K562 (cell line): ENCODE measurements at regions not wholly inside any gene's neighbourhood (a gene's known extent, or its start where the extent isn't known, plus 50 kb on each side); places are given as distances from the start of the nearest gene placed in this dataset.

Experiments
- ATAC-seq: fragments of 200-7000 bp; cut with Tn5 transposase; 3 replicates; pipeline ENCODE4 v1.9.1; 2020; ENCODE audit warnings: moderate library complexity
- BruUV-seq: library from RNA; stranded (reverse); fragments of 400-500 nt; replicated peaks from 2 replicates; lab custom pipeline; 2021; lab: Mats Ljungman, UMichigan
- CTCF ChIA-PET: fragments of 300-600 bp; formaldehyde crosslinking; extraction: SDS; loops from one replicate; lab custom pipeline; 2021; ENCODE audit warnings: low intra/inter-chr PET ratio; lab: Yijun Ruan, JAX
- POLR2A ChIA-PET: fragments of 300-600, 350-650 bp; sonication (Branson Sonifier 250); formaldehyde crosslinking; extraction: SDS; loops from one replicate; lab custom pipeline; 2021; ENCODE audit warnings: antibody characterized with exemption, inconsistent platforms; lab: Yijun Ruan, JAX
- DNase-seq, 4 experiments: peaks; one replicate each; pipeline versions ENCODE4 v3.0.0 to v3.0.0-alpha.2; 2011 to 2018; ENCODE audit warnings: low spot score in 3 of 4, mixed read lengths in 3 of 4; ENCODE audit errors: extremely low read depth in 1 of 4
- FAIRE-seq: peaks from 2 replicates; lab custom pipeline; 2011; peaks lifted over from hg19 to GRCh38; lab: Jason Lieb, UNC
- H2AFZ ChIP-seq: 2 replicates; pipeline ENCODE4 v1.6.0; 2011; ENCODE audit warnings: low read depth, low read length, control low read depth, inconsistent platforms
- H3K27ac ChIP-seq: fragments of 200-600 bp; 3 replicates; pipeline ENCODE4 v1.8.0; 2011; ENCODE audit warnings: low read depth, mild to moderate bottlenecking, control low read depth, inconsistent platforms, low read length, moderate library complexity, mixed read lengths; ENCODE audit errors: extremely low read depth
- H3K27me3 ChIP-seq, 2 experiments: fragments of 300-600 bp in 1 of 2; 2 replicates in 1 of 2; 3 replicates in 1 of 2; pipeline versions ENCODE4 v1.6.0 to v1.8.0; 2011; ENCODE audit warnings: inconsistent platforms in 2 of 2, low read length in 2 of 2, mild to moderate bottlenecking in 1 of 2, mixed read lengths in 1 of 2, moderate library complexity in 1 of 2; ENCODE audit not compliant: control insufficient read depth in 2 of 2, insufficient read depth in 2 of 2
- H3K36me3 ChIP-seq: fragments of 300-600 bp; 3 replicates; pipeline ENCODE4 v1.8.0; 2011; ENCODE audit warnings: mild to moderate bottlenecking, low read length, inconsistent platforms; ENCODE audit not compliant: control insufficient read depth, insufficient read depth
- H3K4me1 ChIP-seq, 2 experiments: fragments of 200-600 bp in 1 of 2; replicated peaks in 1 of 2; 2 replicates in 1 of 2; 3 replicates in 1 of 2; pipeline versions ENCODE4 v1.5.1 to v1.8.0; 2011; ENCODE audit warnings: inconsistent platforms in 2 of 2, low read length in 2 of 2, mild to moderate bottlenecking in 1 of 2, mixed read lengths in 1 of 2, moderate library complexity in 1 of 2; ENCODE audit not compliant: control insufficient read depth in 2 of 2, insufficient read depth in 2 of 2
- H3K4me2 ChIP-seq: 2 replicates; pipeline ENCODE4 v1.6.1; 2011; ENCODE audit warnings: low read length, control low read depth, inconsistent platforms, mixed read lengths; ENCODE audit not compliant: insufficient read depth
- H3K4me3 ChIP-seq: fragments of 200-600 bp; sonication (generic), shearing (Covaris generic); 2 replicates; pipeline ENCODE4 v1.5.1; 2016; ENCODE audit warnings: control low read depth, inconsistent platforms
- H3K79me2 ChIP-seq: fragments of 200-600 bp; 3 replicates; pipeline ENCODE4 v1.8.0; 2011; ENCODE audit warnings: low read length, inconsistent platforms; ENCODE audit not compliant: control insufficient read depth, insufficient read depth
- H3K9ac ChIP-seq, 2 experiments: 2 replicates each; pipeline versions ENCODE4 v1.6.0 to v1.6.1; 2011; ENCODE audit warnings: low read depth in 2 of 2, low read length in 2 of 2, control low read depth in 1 of 2, inconsistent platforms in 1 of 2, mild to moderate bottlenecking in 1 of 2, mixed read lengths in 1 of 2; ENCODE audit not compliant: insufficient read depth in 1 of 2
- H3K9me1 ChIP-seq: one replicate; pipeline ENCODE4 v1.6.0; 2011; ENCODE audit warnings: inconsistent platforms, mild to moderate bottlenecking, low read length, moderate library complexity; ENCODE audit not compliant: control insufficient read depth, insufficient read depth
- H3K9me3 ChIP-seq: replicated peaks from 2 replicates; pipeline ENCODE4 v1.5.1; 2011; ENCODE audit warnings: low read depth, low read length, inconsistent platforms; ENCODE audit not compliant: control insufficient read depth, insufficient read depth
- H4K20me1 ChIP-seq: replicated peaks from 2 replicates; pipeline ENCODE4 v1.6.1; 2011; ENCODE audit warnings: low read length, inconsistent platforms, mixed read lengths; ENCODE audit not compliant: control insufficient read depth, insufficient read depth
- TCFL5 ChIP-seq: fragments of 250-450 bp; sonication (Bioruptor Pico); conservative IDR thresholded peaks from 2 replicates; pipeline ENCODE4 v1.6.1; 2021; ENCODE audit warnings: mild to moderate bottlenecking, moderate library complexity, matching md5 sums
- ZNF146 ChIP-seq: IDR thresholded peaks from one replicate; pipeline ENCODE4 v1.6.1; 2018; ENCODE audit warnings: missing compliant biosample characterization; ENCODE audit not compliant: unreplicated experiment
- ZNF318 ChIP-seq, 2 experiments: fragments of 450-650 bp; IDR thresholded peaks; 2 replicates each; pipeline ENCODE4 v1.6.1; 2016; ENCODE audit warnings: mild to moderate bottlenecking in 2 of 2, borderline replicate concordance in 1 of 2, low read depth in 1 of 2, moderate library complexity in 1 of 2
- ZNF324 ChIP-seq: fragments of 250-450 bp; sonication (Bioruptor Pico); IDR thresholded peaks from 2 replicates; pipeline ENCODE4 v1.4.0; 2020; ENCODE audit warnings: mild to moderate bottlenecking
- WGBS: fragments of 100-300 bp; shearing (Covaris generic); methylation state at CpG from one replicate; pipeline ENCODE4 v1.1.6; 2016; ENCODE audit warnings: low coverage, mixed read lengths; ENCODE audit not compliant: insufficient coverage; ENCODE audit errors: missing lambda C conversion rate; 5-methylcytosine and 5-hydroxymethylcytosine counted together
- in situ Hi-C: fragments of 300-500 bp; cut with MboI; formaldehyde crosslinking; loops from 4 replicates; pipeline ENCODE4 v1.15.0; 2018; ENCODE audit warnings: inconsistent platforms, mixed read lengths
- intact Hi-C: fragments of 100-400 bp; cut with micrococcal nuclease; formaldehyde crosslinking; loops from 2 replicates; pipeline ENCODE4 v1.14.2; 2022

GRCh38 chr10:52586710-52587109 is 185.9 kb downstream of the MBL2 start:
- Histone ChIP-seq H3K79me2 (no peaks in the 10 kb centered on the region), H3K36me3 (no peaks in the 10 kb centered on the region), H3K4me3 (no peak overlapping the region), H3K4me1 (no peaks in the 10 kb centered on the region), H3K9me1 (no peaks in the 10 kb centered on the region), H2AFZ (no peak overlapping the region), H4K20me1 (no peaks in the 10 kb centered on the region), H3K9ac (no peak overlapping the region), H3K27me3 (no peaks in the 10 kb centered on the region), H3K27ac (no peak overlapping the region), H3K9me3 (no peaks in the 10 kb centered on the region)
- WGBS: 0% methylated on average over 2 of the region's 2 CpGs
- CTCF ChIA-PET: no interaction called here
- FAIRE-seq (no peak), DNase-seq (no peak)
- in situ Hi-C loops (no loop called here), intact Hi-C loops (no loop called here)
- no TSS peak for BruUV-seq
- peak; percentile 76 for TF ChIP-seq ZNF324 (CRISPR knock-in tag)
- TF ChIP-seq TCFL5 (CRISPR knock-in tag): no peak
- TF ChIP-seq, all 486 proteins: peak for 1
- no peak for ATAC-seq
- H3K4me2 ChIP-seq: no peak overlapping the region
- POLR2A ChIA-PET: no interaction called here

- Histone ChIP-seq H4K20me1 (no peaks in the 10 kb centered on the region), H3K36me3 (no peaks in the 10 kb centered on the region), H3K4me1 (no peaks in the 10 kb centered on the region), H2AFZ (no peak overlapping the region), H3K9me3 (no peaks in the 10 kb centered on the region), H3K9ac (no peak overlapping the region), H3K27ac (no peak overlapping the region), H3K4me2 (no peak overlapping the region), H3K9me1 (no peaks in the 10 kb centered on the region), H3K79me2 (no peaks in the 10 kb centered on the region), H3K4me3 (no peak overlapping the region), H3K27me3 (no peaks in the 10 kb centered on the region)
- intact Hi-C loops: no loop called here
- no peak for FAIRE-seq
- no peak for ATAC-seq
- in situ Hi-C loops: no loop called here
- WGBS: 2% methylated on average over 3 of the region's 3 CpGs
- DNase-seq: no peak
- CTCF ChIA-PET: no interaction called here
- BruUV-seq: no TSS peak
- POLR2A ChIA-PET: no interaction called here
- no peak for TF ChIP-seq ZNF146 (CRISPR knock-in tag)
- TF ChIP-seq ZNF318 (IDR thresholded peaks at IDR 0.05; ENCODE audit: borderline replicate concordance in 1 of 2, low read depth in 1 of 2): no peak
Measured at GRCh38 chr10:52597189-52597863, 175.3 kb downstream of the MBL2 start.
